H9 (cell line): ENCODE measurements at regions not wholly inside any gene's neighbourhood (a gene's known extent, or its start where the extent isn't known, plus 50 kb on each side); places are given as distances from the start of the nearest gene placed in this dataset.

Experiments used
- DNase-seq: peaks from one replicate; pipeline ENCODE4 v3.0.0-alpha.2; 2017
- H2AFZ ChIP-seq: one replicate; pipeline ENCODE4 v1.6.1; 2013; ENCODE audit warnings: mild to moderate bottlenecking, low read length, control low read depth, moderate library complexity
- H2AK5ac ChIP-seq: 2 replicates; pipeline ENCODE4 v1.6.1; 2013; ENCODE audit warnings: low read length, control low read depth, mixed read lengths; ENCODE audit not compliant: insufficient read length
- H2BK120ac ChIP-seq: one replicate; pipeline ENCODE4 v1.6.1; 2013; ENCODE audit warnings: low read depth, mild to moderate bottlenecking, low read length, control low read depth, inconsistent platforms; ENCODE audit not compliant: poor library complexity, severe bottlenecking
- H2BK12ac ChIP-seq: 2 replicates; pipeline ENCODE4 v1.6.1; 2013; ENCODE audit warnings: low read length, control low read depth, mixed read lengths, low read depth; ENCODE audit not compliant: insufficient read length
- H2BK15ac ChIP-seq: 2 replicates; pipeline ENCODE4 v1.6.1; 2013; ENCODE audit warnings: low read depth, low read length, control low read depth
- H2BK20ac ChIP-seq: one replicate; pipeline ENCODE4 v1.6.1; 2013; ENCODE audit warnings: low read depth, mild to moderate bottlenecking, low read length, control low read depth, inconsistent platforms; ENCODE audit not compliant: poor library complexity, severe bottlenecking
- H2BK5ac ChIP-seq: 2 replicates; pipeline ENCODE4 v1.6.1; 2013; ENCODE audit warnings: low read length, control low read depth, mixed read lengths; ENCODE audit not compliant: insufficient read length
- H3K14ac ChIP-seq: 2 replicates; pipeline ENCODE4 v1.6.1; 2013; ENCODE audit warnings: low read length, control low read depth; ENCODE audit not compliant: insufficient read depth
- H3K18ac ChIP-seq: 2 replicates; pipeline ENCODE4 v1.6.1; 2013; ENCODE audit warnings: low read depth, mild to moderate bottlenecking, mixed read lengths, low read length, control low read depth; ENCODE audit not compliant: insufficient read length
- H3K23ac ChIP-seq: 2 replicates; pipeline ENCODE4 v1.6.1; 2013; ENCODE audit warnings: low read length, control low read depth, mixed read lengths, low read depth; ENCODE audit not compliant: insufficient read length
- H3K23me2 ChIP-seq: 2 replicates; pipeline ENCODE4 v1.6.1; 2013; ENCODE audit warnings: low read depth, mild to moderate bottlenecking, mixed read lengths, low read length, control low read depth; ENCODE audit not compliant: insufficient read length, poor library complexity, severe bottlenecking
- H3K27ac ChIP-seq: 2 replicates; pipeline ENCODE4 v1.5.1; 2013; ENCODE audit warnings: low read length, control low read depth, mixed read lengths, low read depth; ENCODE audit not compliant: insufficient read length
- H3K27me3 ChIP-seq: 2 replicates; pipeline ENCODE4 v1.6.1; 2013; ENCODE audit warnings: low read length, control low read depth, inconsistent platforms; ENCODE audit not compliant: insufficient read depth
- H3K4ac ChIP-seq: 2 replicates; pipeline ENCODE4 v1.6.1; 2013; ENCODE audit warnings: low read depth, mild to moderate bottlenecking, control low read depth, inconsistent platforms, low read length, moderate library complexity
- H3K4me1 ChIP-seq: 2 replicates; pipeline ENCODE4 v1.6.1; 2013; ENCODE audit warnings: low read length, control low read depth, inconsistent platforms; ENCODE audit not compliant: insufficient read depth
- H3K4me2 ChIP-seq: 2 replicates; pipeline ENCODE4 v1.6.1; 2013; ENCODE audit warnings: low read length, control low read depth, mixed read lengths; ENCODE audit not compliant: insufficient read length, insufficient read depth
- H3K56ac ChIP-seq: 2 replicates; pipeline ENCODE4 v1.6.1; 2013; ENCODE audit warnings: low read depth, mild to moderate bottlenecking, mixed read lengths, low read length, control low read depth; ENCODE audit not compliant: insufficient read length
- H3K79me1 ChIP-seq: 2 replicates; pipeline ENCODE4 v1.6.1; 2013; ENCODE audit warnings: low read depth, mild to moderate bottlenecking, moderate library complexity, low read length, control low read depth, inconsistent platforms; ENCODE audit not compliant: insufficient read depth, poor library complexity, severe bottlenecking
- H3K79me2 ChIP-seq: 2 replicates; pipeline ENCODE4 v1.6.1; 2013; ENCODE audit warnings: low read length, control low read depth, inconsistent platforms; ENCODE audit not compliant: insufficient read depth
- H3K9ac ChIP-seq: 2 replicates; pipeline ENCODE4 v1.6.1; 2013; ENCODE audit warnings: low read length, control low read depth, mixed read lengths; ENCODE audit not compliant: insufficient read length; ENCODE audit errors: extremely low read depth
- H3K9me3 ChIP-seq: one replicate; pipeline ENCODE4 v1.6.1; 2013; ENCODE audit warnings: low read depth, low read length, inconsistent platforms; ENCODE audit not compliant: control insufficient read depth
- H3T11ph ChIP-seq: one replicate; pipeline ENCODE4 v1.6.1; 2013; ENCODE audit warnings: mild to moderate bottlenecking, low read length, control low read depth, inconsistent platforms
- H4K20me1 ChIP-seq: one replicate; pipeline ENCODE4 v1.6.1; 2013; ENCODE audit not compliant: control insufficient read depth, insufficient read length, insufficient read depth
- H4K5ac ChIP-seq: 2 replicates; pipeline ENCODE4 v1.6.1; 2013; ENCODE audit warnings: low read depth, mild to moderate bottlenecking, mixed read lengths, low read length, control low read depth; ENCODE audit not compliant: insufficient read length
- H4K8ac ChIP-seq: replicated peaks from 2 replicates; pipeline ENCODE4 v1.6.1; 2013; ENCODE audit warnings: low read length, control low read depth, mixed read lengths, low read depth; ENCODE audit not compliant: insufficient read length
- H4K91ac ChIP-seq: 2 replicates; pipeline ENCODE4 v1.6.1; 2013; ENCODE audit warnings: low read depth, mild to moderate bottlenecking, moderate library complexity, mixed read lengths, low read length, control low read depth; ENCODE audit not compliant: insufficient read length
- H3K27ac Mint-ChIP-seq, 3 experiments: 2 replicates in 2 of 3; 3 replicates in 1 of 3; pipeline ENCODE4 v1.8.0; 2020 to 2021; ENCODE audit warnings: mixed read lengths in 3 of 3, mild to moderate bottlenecking in 1 of 3, moderate library complexity in 1 of 3
- H3K27me3 Mint-ChIP-seq: 2 replicates; pipeline ENCODE4 v1.8.0; 2021; ENCODE audit warnings: low read depth, mild to moderate bottlenecking, moderate library complexity, mixed read lengths
- H3K36me3 Mint-ChIP-seq, 3 experiments: 2 replicates in 2 of 3; 3 replicates in 1 of 3; pipeline ENCODE4 v1.8.0; 2020 to 2021; ENCODE audit warnings: low read depth in 3 of 3, mixed read lengths in 3 of 3; ENCODE audit not compliant: insufficient read depth in 1 of 3
- H3K4me1 Mint-ChIP-seq, 2 experiments: 2 replicates each; pipeline ENCODE4 v1.8.0; 2020; ENCODE audit warnings: mixed read lengths in 2 of 2
- H3K4me3 Mint-ChIP-seq, 2 experiments: 2 replicates in 1 of 2; 3 replicates in 1 of 2; pipeline ENCODE4 v1.8.0; 2020 to 2021; ENCODE audit warnings: mild to moderate bottlenecking in 2 of 2, mixed read lengths in 2 of 2, moderate library complexity in 1 of 2
- H3K9me3 Mint-ChIP-seq, 2 experiments: 2 replicates in 1 of 2; 3 replicates in 1 of 2; pipeline ENCODE4 v1.8.0; 2020; ENCODE audit warnings: mild to moderate bottlenecking in 2 of 2, mixed read lengths in 2 of 2, moderate library complexity in 1 of 2
- CTCF ChIP-seq: fragments of 200-600 bp; sonication (generic); conservative IDR thresholded peaks from 3 replicates; pipeline ENCODE4 v1.8.0; 2021; ENCODE audit warnings: antibody characterized with exemption, mild to moderate bottlenecking
- WGBS: extraction: QIAGEN DNeasy Blood & Tissue Kit; methylation state at CpG from one replicate; pipeline ENCODE4 v1.1.7; 2013; ENCODE audit warnings: missing lambda C conversion rate, low lambda C conversion rate, mixed read lengths; ENCODE audit not compliant: insufficient read length; ENCODE audit errors: extremely low coverage; 5-methylcytosine and 5-hydroxymethylcytosine counted together

- no peaks in the 10 kb centered on the region for H3K9me3 Mint-ChIP-seq
These were observed 526.7 kb downstream of the FUT8 start for GRCh38 chr14:65939184-65939583.

More at GRCh38 chr14:65939184-65939583, 526.7 kb downstream of the FUT8 start:
- Histone ChIP-seq H4K20me1 (no peaks in the 10 kb centered on the region), H3K79me1 (no peaks in the 10 kb centered on the region), H4K91ac (no peak overlapping the region), H2AK5ac (no peak overlapping the region), H2BK15ac (no peak overlapping the region), H3K23me2 (no peaks in the 10 kb centered on the region), H3K27me3 (no peaks in the 10 kb centered on the region), H3K79me2 (no peaks in the 10 kb centered on the region), H4K8ac (no peak overlapping the region), H2AFZ (no peak overlapping the region), H3K9ac (no peak overlapping the region), H3K23ac (no peak overlapping the region), H2BK20ac (no peak overlapping the region), H3T11ph (no peak overlapping the region), H3K27ac (no peak overlapping the region), H3K18ac (no peak overlapping the region), H3K4me1 (peaks cover 4% of the 10 kb centered on the region; the same call in 1 of the 2 replicates), H3K56ac (no peak overlapping the region), H3K4me2 (no peak overlapping the region), H3K4ac (no peak overlapping the region), H2BK120ac (no peak overlapping the region), H3K9me3 (no peaks in the 10 kb centered on the region), H3K14ac (no peak overlapping the region), H2BK12ac (no peak overlapping the region), H2BK5ac (no peak overlapping the region), H4K5ac (no peak overlapping the region)
- no peak for DNase-seq
- H3K4me1 Mint-ChIP-seq, result peaks cover 29 to 30% of the 10 kb centered on the region in 2 experiments
- H3K27ac Mint-ChIP-seq, result 0 out of 7 replicates have a peak overlapping the region, but pooled peaks of 1 of the 3 experiments have one; percentile 5
- no peaks in the 10 kb centered on the region for H3K27me3 Mint-ChIP-seq
- WGBS, result no CpG with 5 or more reads among the region's 1 CpG
- no peak for TF ChIP-seq CTCF
- H3K36me3 Mint-ChIP-seq, result no peaks in the 10 kb centered on the region
- H3K4me3 Mint-ChIP-seq, result no peak overlapping the region
